Memory B cell (primary cell): ENCODE measurements at regions not wholly inside any gene's neighbourhood (a gene's known extent, or its start where the extent isn't known, plus 50 kb on each side); places are given as distances from the start of the nearest gene placed in this dataset.
"Not testable (repeated sequence)": the region's sequence is repeated elsewhere in the genome, so short reads cannot be mapped to it uniquely, and the experiment has no call there.

ENCODE experiments used
- ATAC-seq: fragments of 150-1000 bp; cut with Tn5 transposase; 2 replicates; pipeline ENCODE4 v1.10.0; 2021; ENCODE audit warnings: low read depth, mild to moderate bottlenecking, moderate library complexity
- DNase-seq, 2 donors: peaks; one replicate each; pipeline ENCODE4 v3.0.0; 2022; ENCODE audit warnings: low spot score in 2 of 2
- H3K27ac Mint-ChIP-seq: one replicate; pipeline ENCODE4 v1.8.0; 2022; ENCODE audit warnings: mild to moderate bottlenecking, moderate library complexity, mixed read lengths
- H3K27me3 Mint-ChIP-seq: one replicate; pipeline ENCODE4 v1.8.0; 2022; ENCODE audit warnings: mixed read lengths
- H3K36me3 Mint-ChIP-seq: one replicate; pipeline ENCODE4 v1.8.0; 2022; ENCODE audit warnings: mild to moderate bottlenecking, mixed read lengths
- H3K4me1 Mint-ChIP-seq: one replicate; pipeline ENCODE4 v1.8.0; 2022; ENCODE audit warnings: mixed read lengths
- H3K4me3 Mint-ChIP-seq: one replicate; pipeline ENCODE4 v1.8.0; 2022; ENCODE audit warnings: mild to moderate bottlenecking, moderate library complexity, mixed read lengths
- H3K9me3 Mint-ChIP-seq: one replicate; pipeline ENCODE4 v1.8.0; 2022; ENCODE audit warnings: mixed read lengths

- ATAC-seq, result no peak
- Mint-ChIP-seq H3K4me3 (no peak overlapping the region), H3K27ac (no peak overlapping the region), H3K27me3 (peaks cover 5% of the 10 kb centered on the region), H3K9me3 (no peaks in the 10 kb centered on the region), H3K36me3 (no peaks in the 10 kb centered on the region), H3K4me1 (no peaks in the 10 kb centered on the region)
- no peak for DNase-seq
Measured at GRCh38 chr5:21452449-21452848, 1400.7 kb downstream of the CDH12 start.

- Mint-ChIP-seq H3K4me1 (no peaks in the 10 kb centered on the region), H3K27ac (no peak overlapping the region), H3K36me3 (no peaks in the 10 kb centered on the region), H3K9me3 (no peaks in the 10 kb centered on the region), H3K27me3 (no peaks in the 10 kb centered on the region), H3K4me3 (no peak overlapping the region)
- DNase-seq (no peak), ATAC-seq (no peak)
Measured at GRCh38 chr5:21432646-21433045, 1420.5 kb downstream of the CDH12 start.

GRCh38 chr5:21424907-21425306 is 1428.2 kb downstream of the CDH12 start:
- H3K4me3 Mint-ChIP-seq, result no peak overlapping the region
- no peaks in the 10 kb centered on the region for H3K4me1 Mint-ChIP-seq
- no peaks in the 10 kb centered on the region for H3K27me3 Mint-ChIP-seq
- DNase-seq (no peak), ATAC-seq (no peak)
- H3K9me3 Mint-ChIP-seq, result no peaks in the 10 kb centered on the region
- H3K27ac Mint-ChIP-seq, result no peak overlapping the region
- H3K36me3 Mint-ChIP-seq, result no peaks in the 10 kb centered on the region

- Mint-ChIP-seq H3K36me3 (no peaks in the 10 kb centered on the region), H3K27ac (no peak overlapping the region), H3K4me3 (no peak overlapping the region), H3K27me3 (peaks cover 1% of the 10 kb centered on the region), H3K9me3 (peaks cover 1% of the 10 kb centered on the region), H3K4me1 (no peaks in the 10 kb centered on the region)
- DNase-seq (no peak), ATAC-seq (no peak)
Measured at GRCh38 chr5:21419383-21419782, 1431.4 kb upstream of the CDH18 start.

GRCh38 chr5:21402089-21402488 is 1414.1 kb upstream of the CDH18 start:
- not testable (repeated sequence) for H3K9me3 Mint-ChIP-seq, ATAC-seq, DNase-seq, H3K4me3 Mint-ChIP-seq, H3K4me1 Mint-ChIP-seq, H3K27ac Mint-ChIP-seq, H3K36me3 Mint-ChIP-seq, H3K27me3 Mint-ChIP-seq

GRCh38 chr5:21398511-21398910 is 1410.5 kb upstream of the CDH18 start:
- no peak for ATAC-seq
- Mint-ChIP-seq H3K4me3 (no peak overlapping the region), H3K36me3 (no peaks in the 10 kb centered on the region), H3K27ac (no peak overlapping the region), H3K27me3 (no peaks in the 10 kb centered on the region), H3K9me3 (no peaks in the 10 kb centered on the region), H3K4me1 (no peaks in the 10 kb centered on the region)
- no peak for DNase-seq

- H3K36me3 Mint-ChIP-seq, result no peaks in the 10 kb centered on the region
- H3K27ac Mint-ChIP-seq, result no peak overlapping the region
- H3K9me3 Mint-ChIP-seq, result no peaks in the 10 kb centered on the region
- H3K4me1 Mint-ChIP-seq, result no peaks in the 10 kb centered on the region
- ATAC-seq (no peak), DNase-seq (no peak)
- no peak overlapping the region for H3K4me3 Mint-ChIP-seq
- no peaks in the 10 kb centered on the region for H3K27me3 Mint-ChIP-seq
Measured at GRCh38 chr5:21397693-21398092, 1409.7 kb upstream of the CDH18 start.

GRCh38 chr5:21391506-21391905 is 1403.5 kb upstream of the CDH18 start:
- ATAC-seq, result no peak
- Mint-ChIP-seq H3K27me3 (no peaks in the 10 kb centered on the region), H3K4me3 (no peak overlapping the region), H3K4me1 (no peaks in the 10 kb centered on the region), H3K36me3 (no peaks in the 10 kb centered on the region), H3K9me3 (no peaks in the 10 kb centered on the region), H3K27ac (no peak overlapping the region)
- no peak for DNase-seq

- H3K27me3 Mint-ChIP-seq, H3K4me3 Mint-ChIP-seq, H3K36me3 Mint-ChIP-seq, ATAC-seq, H3K9me3 Mint-ChIP-seq, H3K27ac Mint-ChIP-seq, DNase-seq, H3K4me1 Mint-ChIP-seq: not testable (repeated sequence)
Measured at GRCh38 chr5:21360754-21361153, 1372.8 kb upstream of the CDH18 start.

- not testable (repeated sequence) for H3K9me3 Mint-ChIP-seq, H3K27ac Mint-ChIP-seq, H3K27me3 Mint-ChIP-seq, H3K36me3 Mint-ChIP-seq, H3K4me1 Mint-ChIP-seq
- H3K4me3 Mint-ChIP-seq, result peak overlapping the region; percentile 71
- ATAC-seq (peak; percentile 29), DNase-seq (peak in 1 of 2 donors; percentile 2)
Measured at GRCh38 chr5:21341948-21342261, 1353.9 kb upstream of the CDH18 start.

- DNase-seq, H3K9me3 Mint-ChIP-seq, H3K27me3 Mint-ChIP-seq, H3K36me3 Mint-ChIP-seq, H3K4me1 Mint-ChIP-seq, H3K27ac Mint-ChIP-seq: not testable (repeated sequence)
- H3K4me3 Mint-ChIP-seq, result peak overlapping the region; percentile 71
- ATAC-seq, result peak; percentile 43
Measured at GRCh38 chr5:21341203-21341947, 1353.4 kb upstream of the CDH18 start.

GRCh38 chr5:21340233-21340632 is 1352.2 kb upstream of the CDH18 start:
- not testable (repeated sequence) for ATAC-seq, H3K36me3 Mint-ChIP-seq, DNase-seq, H3K4me1 Mint-ChIP-seq, H3K4me3 Mint-ChIP-seq, H3K27me3 Mint-ChIP-seq, H3K27ac Mint-ChIP-seq, H3K9me3 Mint-ChIP-seq

- not testable (repeated sequence) for H3K27me3 Mint-ChIP-seq, H3K27ac Mint-ChIP-seq, H3K4me1 Mint-ChIP-seq, H3K4me3 Mint-ChIP-seq, H3K9me3 Mint-ChIP-seq, H3K36me3 Mint-ChIP-seq, ATAC-seq, DNase-seq
Measured at GRCh38 chr5:21336478-21336877, 1348.5 kb upstream of the CDH18 start.

- H3K4me3 Mint-ChIP-seq, ATAC-seq, H3K27me3 Mint-ChIP-seq, H3K4me1 Mint-ChIP-seq, H3K27ac Mint-ChIP-seq, H3K36me3 Mint-ChIP-seq, DNase-seq, H3K9me3 Mint-ChIP-seq: not testable (repeated sequence)
Measured at GRCh38 chr5:21315376-21315775, 1327.4 kb upstream of the CDH18 start.

- H3K4me3 Mint-ChIP-seq, DNase-seq, H3K36me3 Mint-ChIP-seq, H3K4me1 Mint-ChIP-seq, H3K27ac Mint-ChIP-seq, H3K9me3 Mint-ChIP-seq, ATAC-seq, H3K27me3 Mint-ChIP-seq: not testable (repeated sequence)
Measured at GRCh38 chr5:21301205-21301604, 1313.2 kb upstream of the CDH18 start.
